HG03457 (cell line): ENCODE measurements at regions not wholly inside any gene's neighbourhood (a gene's known extent, or its start where the extent isn't known, plus 50 kb on each side); places are given as distances from the start of the nearest gene placed in this dataset.
"Not testable (repeated sequence)": the region's sequence is repeated elsewhere in the genome, so short reads cannot be mapped to it uniquely, and the experiment has no call there.

ENCODE experiments used
- ATAC-seq: cut with Tn5 transposase; IDR thresholded peaks from one replicate; pipeline ENCODE4 v1.9.1; 2021; ENCODE audit warnings: moderate number of reproducible peaks; ENCODE audit not compliant: unreplicated experiment

DNA sequence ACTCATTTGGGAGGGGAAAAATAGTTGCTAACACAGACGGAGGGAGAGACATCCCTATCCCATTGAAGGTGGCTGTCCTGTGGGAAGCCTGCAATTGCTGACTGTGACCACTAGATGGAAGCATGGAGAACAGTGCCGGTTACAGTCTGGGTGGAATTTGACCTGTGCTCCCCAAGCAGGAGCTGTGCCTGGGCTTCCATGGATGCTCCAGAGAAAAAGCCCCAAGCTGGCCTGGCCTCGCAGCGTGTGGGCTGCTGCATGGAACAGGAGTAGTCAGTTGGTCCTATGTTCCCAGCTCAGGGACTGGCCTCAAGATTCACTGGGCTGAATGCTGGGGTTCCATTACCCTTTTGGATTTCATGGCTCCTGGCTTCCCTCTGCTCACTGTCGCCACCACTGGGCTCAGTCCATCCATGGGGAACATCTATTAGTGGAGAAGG, 116.3 kb upstream of the CHD6 start:
- no peak for ATAC-seq

DNA sequence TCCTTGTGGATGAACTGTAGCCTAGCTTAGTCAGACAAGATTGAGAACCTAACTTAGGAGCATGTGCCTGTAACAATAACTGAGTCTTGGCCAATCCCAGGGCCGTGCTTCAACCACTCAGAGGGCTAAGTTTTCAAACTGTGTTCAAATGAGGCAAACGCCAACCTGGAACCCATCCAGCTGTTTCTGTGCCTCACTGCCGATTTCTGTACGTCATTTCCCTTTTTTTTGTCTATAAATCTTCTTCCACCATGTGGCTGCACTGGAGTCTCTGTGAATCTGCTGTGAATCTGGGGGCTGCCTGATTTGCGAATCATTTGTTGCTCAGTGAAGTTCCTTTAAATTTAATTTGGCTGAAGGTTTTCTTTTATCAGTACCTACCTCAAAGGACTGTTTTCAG, 115.0 kb upstream of the CHD6 start:
- no peak for ATAC-seq

DNA sequence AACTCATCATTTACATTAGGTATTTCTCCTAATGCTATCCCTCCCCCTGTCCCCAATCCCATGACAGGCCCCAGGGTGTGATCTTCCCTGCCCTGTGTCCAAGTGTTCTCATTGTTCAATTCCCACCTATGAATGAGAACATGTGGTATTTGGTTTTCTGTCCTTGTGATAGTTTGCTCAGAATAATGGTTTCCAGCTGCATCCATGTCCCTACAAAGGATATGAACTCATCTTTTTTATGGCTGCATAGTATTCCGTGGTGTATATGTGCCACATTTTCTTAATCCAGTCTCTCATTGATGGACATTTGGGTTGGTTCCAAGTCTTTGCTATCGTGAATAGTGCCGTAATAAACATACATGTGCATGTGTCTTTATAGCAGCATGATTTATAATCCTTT, 113.0 kb upstream of the CHD6 start:
- not testable (repeated sequence) for ATAC-seq

GRCh38 chr20:41727681-41728080, 109.5 kb upstream of the CHD6 start:
- ATAC-seq, result not testable (repeated sequence)

DNA sequence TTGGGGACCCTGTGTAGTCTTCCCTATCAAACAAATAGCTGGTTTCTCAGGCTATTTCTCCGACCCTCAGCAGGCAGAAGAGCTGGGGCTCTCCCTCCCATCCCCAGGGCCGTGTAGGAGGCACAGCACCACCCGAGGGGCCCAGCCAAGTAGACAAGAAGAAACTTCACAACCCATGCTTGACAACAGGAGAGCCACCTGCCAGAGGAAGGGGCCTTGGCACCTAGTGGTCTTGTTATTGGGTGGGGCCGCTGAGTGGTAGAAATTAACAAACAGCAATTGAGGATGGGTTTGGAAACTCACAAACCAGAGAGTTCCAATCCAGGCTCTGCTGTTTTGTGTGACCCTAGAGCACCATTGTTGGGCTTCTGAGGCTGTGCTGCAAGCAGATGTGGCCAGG, 108.5 kb upstream of the CHD6 start:
- ATAC-seq, result no peak

DNA sequence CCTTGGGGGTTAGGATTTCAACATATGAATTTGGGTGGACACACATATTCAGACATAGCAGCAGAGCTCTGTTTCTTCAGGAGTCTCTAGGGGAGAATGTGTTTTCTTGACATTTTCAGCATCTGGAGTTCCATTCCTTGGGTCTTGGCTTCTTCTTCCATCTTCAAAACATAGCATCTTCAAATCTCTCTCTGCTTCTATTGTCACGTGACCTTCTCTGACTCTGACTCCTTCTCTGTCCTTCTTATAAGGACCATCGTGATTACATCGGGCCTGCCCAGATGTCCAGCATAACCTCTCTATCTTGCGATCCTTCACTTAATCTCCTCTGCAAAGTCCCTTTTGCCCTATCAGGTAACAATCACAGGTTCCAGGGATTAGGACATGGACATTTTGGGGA, 101.0 kb upstream of the CHD6 start:
- ATAC-seq, result no peak

DNA sequence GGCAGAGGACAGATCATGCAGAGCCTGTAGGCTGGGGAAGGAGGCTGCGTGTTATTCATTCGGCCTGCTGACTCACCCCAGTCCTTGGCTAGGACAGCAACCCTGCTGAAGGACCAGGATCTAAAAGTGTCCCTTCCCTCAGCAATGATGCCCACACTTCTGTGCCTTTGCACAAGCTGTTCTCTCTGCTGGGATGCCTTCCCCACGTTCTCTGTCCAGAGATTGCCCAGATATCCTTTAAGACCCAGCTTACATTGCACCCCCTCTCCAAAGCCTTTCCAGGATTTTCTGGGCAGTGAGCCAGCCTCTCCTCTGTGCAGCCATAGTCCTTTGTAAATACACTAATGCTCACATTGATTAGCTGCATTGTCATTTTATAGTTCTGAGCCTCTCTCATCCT, 99.3 kb upstream of the CHD6 start:
- no peak for ATAC-seq

DNA sequence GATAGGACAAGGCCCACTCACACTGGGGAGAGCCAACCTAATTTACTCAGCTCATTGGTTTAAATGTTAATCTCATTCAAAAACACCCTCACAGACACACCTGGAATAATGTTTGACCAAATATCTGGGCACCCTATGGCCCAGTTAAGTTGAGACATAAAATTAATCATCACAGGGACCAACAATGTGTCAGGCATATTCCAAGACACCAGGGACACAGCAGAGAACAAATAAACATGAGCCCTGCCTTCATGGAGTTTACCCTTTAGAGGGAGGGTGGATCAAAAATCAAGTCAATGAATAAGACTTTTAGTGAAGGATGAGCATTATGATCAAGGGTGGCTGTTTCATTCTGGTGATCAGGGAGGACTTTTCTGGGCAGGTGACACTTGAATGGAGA, 98.7 kb upstream of the CHD6 start:
- ATAC-seq, result no peak

GRCh38 chr20:41716436-41716835, 98.3 kb upstream of the CHD6 start:
- ATAC-seq, result no peak

DNA sequence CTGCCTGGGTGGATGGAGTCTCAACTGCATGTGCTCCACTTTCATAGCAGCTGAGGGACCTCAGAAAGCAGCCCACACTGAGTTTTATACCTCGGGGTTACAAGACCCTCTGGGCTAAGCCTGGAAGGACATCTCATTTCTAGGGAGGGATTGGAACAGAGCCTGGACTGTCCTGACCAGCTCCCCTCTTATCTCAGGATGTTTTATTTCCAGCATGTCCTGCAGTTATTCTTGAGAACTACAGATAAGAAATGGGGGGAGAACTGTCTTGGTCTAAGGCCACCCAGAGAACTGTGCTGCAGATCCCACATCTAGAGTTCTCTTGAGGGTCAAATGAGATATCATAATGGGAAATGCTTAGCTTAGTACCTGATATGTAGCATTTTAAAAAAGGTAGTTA, 97.3 kb upstream of the CHD6 start:
- ATAC-seq, result no peak

- ATAC-seq, result no peak
These were observed 95.9 kb upstream of the CHD6 start for GRCh38 chr20:41714030-41714429.

GRCh38 chr20:41704896-41705295, 86.7 kb upstream of the CHD6 start:
- ATAC-seq, result no peak

GRCh38 chr20:41702647-41703046, 84.5 kb upstream of the CHD6 start:
- ATAC-seq, result no peak

- ATAC-seq, result no peak
These were observed 83.6 kb upstream of the CHD6 start for GRCh38 chr20:41701588-41702348.

- ATAC-seq, result not testable (repeated sequence)
These were observed 81.5 kb upstream of the CHD6 start for GRCh38 chr20:41699673-41700072.

GRCh38 chr20:41697861-41698559, 79.8 kb upstream of the CHD6 start:
- no peak for ATAC-seq

- no peak for ATAC-seq
These were observed 78.3 kb upstream of the CHD6 start for GRCh38 chr20:41696428-41696827.

DNA sequence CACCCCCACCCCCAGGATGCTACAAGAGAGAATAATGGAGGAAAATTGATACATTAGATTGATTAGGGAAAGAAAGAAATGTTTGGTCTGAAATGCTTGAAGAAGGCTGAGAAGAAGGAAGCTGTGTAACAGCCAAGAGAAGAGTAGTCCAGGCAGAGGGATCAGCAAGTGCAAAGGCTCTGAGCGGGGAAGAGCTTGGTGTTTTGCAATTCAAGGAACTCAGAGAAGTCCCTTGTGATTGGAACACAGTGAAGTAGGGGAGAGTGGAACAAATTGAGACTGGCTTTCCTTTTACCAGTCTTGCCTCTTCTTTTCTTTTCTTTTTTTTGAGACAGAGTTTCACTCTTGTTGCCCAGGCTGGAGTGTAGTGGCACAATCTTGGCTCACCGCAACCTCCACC, 76.6 kb upstream of the CHD6 start:
- no peak for ATAC-seq

- ATAC-seq, result peak; percentile 71
These were observed 75.2 kb upstream of the CHD6 start for GRCh38 chr20:41693136-41693979.

DNA sequence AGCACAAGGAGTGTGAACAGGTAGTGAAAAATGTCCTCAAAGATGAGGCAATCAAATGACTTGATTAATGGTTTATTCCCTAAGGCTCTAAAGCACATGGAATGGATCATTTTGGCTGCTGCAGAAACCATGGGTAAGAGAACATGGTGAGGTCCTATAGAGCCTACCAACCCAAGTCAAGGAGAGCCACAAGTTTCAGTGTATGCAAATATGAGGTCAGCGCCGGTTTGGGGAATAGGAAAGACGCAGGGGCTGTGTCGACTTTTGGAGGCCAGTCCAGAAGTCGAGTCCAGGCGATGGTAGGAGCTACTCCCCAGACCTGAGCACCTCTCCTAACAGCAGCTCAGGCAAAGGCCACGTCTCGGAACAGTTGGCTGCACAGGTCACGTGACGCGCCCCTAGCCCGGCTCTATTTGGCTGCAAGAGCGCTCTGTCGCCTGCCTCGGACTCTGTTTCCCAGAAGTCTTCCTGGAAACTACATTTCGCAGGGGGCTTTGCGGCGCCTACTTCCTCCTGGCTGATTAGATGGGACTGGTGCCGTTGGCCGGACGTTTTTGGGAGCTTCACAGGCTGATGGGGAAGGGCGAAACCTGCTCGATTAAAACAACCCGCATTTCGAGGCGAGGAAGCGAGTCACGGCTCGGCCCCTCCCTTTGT, 74.4 kb upstream of the CHD6 start:
- ATAC-seq, result peak; percentile 32

DNA sequence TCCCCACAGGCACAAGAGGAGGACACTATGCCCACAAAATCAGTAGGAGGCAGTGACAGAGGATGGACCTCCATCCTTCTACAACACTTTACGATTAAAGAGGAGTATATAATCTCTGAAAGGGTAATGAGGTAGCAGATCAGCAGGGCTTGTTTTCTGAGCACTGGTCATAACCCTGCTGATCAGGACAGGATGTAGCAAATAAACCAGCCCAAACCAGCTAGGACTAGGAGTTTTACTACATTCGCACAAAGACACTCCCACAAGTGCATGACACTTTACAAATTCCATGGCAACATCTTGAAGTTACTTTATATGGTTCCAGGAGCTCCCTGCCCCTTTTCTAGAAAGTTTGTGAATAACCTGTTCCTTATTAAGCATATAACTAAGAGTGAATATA, 73.3 kb upstream of the CHD6 start:
- ATAC-seq, result no peak
